ENCODE measurements at regions not wholly inside any gene's neighbourhood (a gene's known extent, or its start where the extent isn't known, plus 50 kb on each side); places are given as distances from the start of the nearest gene placed in this dataset.

DNA sequence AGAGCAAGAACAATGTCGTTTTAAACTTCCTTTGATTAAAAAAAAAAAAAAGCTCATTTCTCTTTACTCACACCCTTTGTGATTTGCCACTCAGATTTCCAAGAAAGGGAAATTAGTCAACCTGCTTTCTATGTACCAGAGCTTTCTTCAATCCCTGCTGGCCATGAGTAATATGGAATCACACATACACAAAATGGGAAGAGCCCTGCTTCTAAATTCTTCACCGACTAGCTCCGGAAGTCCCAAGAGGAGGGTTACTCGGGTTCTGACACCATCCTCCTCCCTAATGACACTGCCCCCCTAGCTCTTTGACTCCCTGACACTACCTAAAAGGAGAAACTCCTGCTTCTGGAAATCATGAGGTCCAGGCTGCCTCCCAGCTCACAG is 81.8 kb upstream of the SFMBT2 start:
- intact Hi-C loops (cut with DNase I) = no loop called here

GRCh38 chr10:7491949-7492659 is 81.3 kb upstream of the SFMBT2 start:
- TF ChIP-seq, protein P1, sequence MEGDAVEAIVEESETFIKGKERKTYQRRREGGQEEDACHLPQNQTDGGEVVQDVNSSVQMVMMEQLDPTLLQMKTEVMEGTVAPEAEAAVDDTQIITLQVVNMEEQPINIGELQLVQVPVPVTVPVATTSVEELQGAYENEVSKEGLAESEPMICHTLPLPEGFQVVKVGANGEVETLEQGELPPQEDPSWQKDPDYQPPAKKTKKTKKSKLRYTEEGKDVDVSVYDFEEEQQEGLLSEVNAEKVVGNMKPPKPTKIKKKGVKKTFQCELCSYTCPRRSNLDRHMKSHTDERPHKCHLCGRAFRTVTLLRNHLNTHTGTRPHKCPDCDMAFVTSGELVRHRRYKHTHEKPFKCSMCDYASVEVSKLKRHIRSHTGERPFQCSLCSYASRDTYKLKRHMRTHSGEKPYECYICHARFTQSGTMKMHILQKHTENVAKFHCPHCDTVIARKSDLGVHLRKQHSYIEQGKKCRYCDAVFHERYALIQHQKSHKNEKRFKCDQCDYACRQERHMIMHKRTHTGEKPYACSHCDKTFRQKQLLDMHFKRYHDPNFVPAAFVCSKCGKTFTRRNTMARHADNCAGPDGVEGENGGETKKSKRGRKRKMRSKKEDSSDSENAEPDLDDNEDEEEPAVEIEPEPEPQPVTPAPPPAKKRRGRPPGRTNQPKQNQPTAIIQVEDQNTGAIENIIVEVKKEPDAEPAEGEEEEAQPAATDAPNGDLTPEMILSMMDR (IDR thresholded peaks at IDR 0.05; ENCODE audit: borderline replicate concordance, extremely low read depth, insufficient read depth) = no peak
- Histone ChIP-seq H3K36me3 (ENCODE audit: control insufficient read depth in 2 of 3, insufficient read depth in 3 of 3, low read length in 3 of 3) (no peaks in the 10 kb centered on the region), H3K27me3 (ENCODE audit: control insufficient read depth, insufficient read depth, low read length) (no peaks in the 10 kb centered on the region), H3K9ac (ENCODE audit: low read length in 3 of 3) (no peak overlapping the region), H3K27ac (ENCODE audit: low read depth in 2 of 2, low read length in 2 of 2) (no peak overlapping the region), H3K4me3 (ENCODE audit: low read length in 3 of 3) (no peak overlapping the region), H3K4me1 (ENCODE audit: control insufficient read depth in 2 of 3, insufficient read depth in 2 of 3, low read depth in 1 of 3, low read length in 3 of 3) (peaks cover 0 to 4% (median 0%) of the 10 kb centered on the region in 3 donors), H3K9me3 (ENCODE audit: control insufficient read depth in 2 of 3, insufficient read depth in 1 of 3, low read length in 3 of 3) (no peaks in the 10 kb centered on the region)
- DNase-seq (no peak), FAIRE-seq (no peak)
- intact Hi-C loops (cut with DNase I) = no loop called here

More for the DNA sequence above, 81.8 kb upstream of the SFMBT2 start:
- no peak for FAIRE-seq
- Histone ChIP-seq H3K4me3 (ENCODE audit: low read length in 3 of 3) (no peak overlapping the region), H3K36me3 (ENCODE audit: control insufficient read depth in 2 of 3, insufficient read depth in 3 of 3, low read length in 3 of 3) (no peaks in the 10 kb centered on the region), H3K9me3 (ENCODE audit: control insufficient read depth in 2 of 3, insufficient read depth in 1 of 3, low read length in 3 of 3) (no peaks in the 10 kb centered on the region), H3K27ac (ENCODE audit: low read depth in 2 of 2, low read length in 2 of 2) (no peak overlapping the region), H3K4me1 (ENCODE audit: control insufficient read depth in 2 of 3, insufficient read depth in 2 of 3, low read depth in 1 of 3, low read length in 3 of 3) (peaks cover 0 to 4% (median 0%) of the 10 kb centered on the region in 3 donors), H3K9ac (ENCODE audit: low read length in 3 of 3) (no peak overlapping the region), H3K27me3 (ENCODE audit: control insufficient read depth, insufficient read depth, low read length) (no peaks in the 10 kb centered on the region)
- DNase-seq = no peak
- TF ChIP-seq, protein P1 (IDR thresholded peaks at IDR 0.05; ENCODE audit: borderline replicate concordance, extremely low read depth, insufficient read depth) = no peak

DNA sequence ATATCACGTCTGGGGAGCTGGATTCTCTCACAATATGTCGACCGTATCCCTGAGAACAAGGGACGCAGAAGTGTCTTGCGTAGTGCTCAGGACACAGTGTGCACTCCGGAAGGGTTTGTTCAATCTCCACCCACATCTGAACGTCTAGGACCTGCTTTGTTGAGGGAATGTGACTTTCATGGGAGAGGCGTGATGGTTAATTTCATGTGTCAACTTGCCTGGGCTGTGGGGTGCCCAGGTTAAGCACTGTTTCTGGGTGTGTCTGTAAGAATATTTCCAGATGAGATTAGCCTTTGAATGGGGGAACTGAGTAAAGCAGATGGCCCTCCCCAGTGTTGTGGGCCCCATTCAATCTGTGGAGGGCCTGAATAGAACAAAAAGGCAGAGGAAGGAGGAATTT is 80.4 kb upstream of the SFMBT2 start:
- Histone ChIP-seq H3K4me3 (ENCODE audit: low read length in 3 of 3) (no peak overlapping the region), H3K27ac (ENCODE audit: low read depth in 2 of 2, low read length in 2 of 2) (no peak overlapping the region), H3K9ac (ENCODE audit: low read length in 3 of 3) (no peak overlapping the region), H3K27me3 (ENCODE audit: control insufficient read depth, insufficient read depth, low read length) (no peaks in the 10 kb centered on the region), H3K4me1 (ENCODE audit: control insufficient read depth in 2 of 3, insufficient read depth in 2 of 3, low read depth in 1 of 3, low read length in 3 of 3) (peaks cover 0 to 4% (median 0%) of the 10 kb centered on the region in 3 donors), H3K36me3 (ENCODE audit: control insufficient read depth in 2 of 3, insufficient read depth in 3 of 3, low read length in 3 of 3) (no peaks in the 10 kb centered on the region), H3K9me3 (ENCODE audit: control insufficient read depth in 2 of 3, insufficient read depth in 1 of 3, low read length in 3 of 3) (no peaks in the 10 kb centered on the region)
- TF ChIP-seq, protein P1 (IDR thresholded peaks at IDR 0.05; ENCODE audit: borderline replicate concordance, extremely low read depth, insufficient read depth) = no peak
- FAIRE-seq (no peak), DNase-seq (no peak)
- intact Hi-C loops (cut with DNase I) = no loop called here
